GM19351 (cell line): ENCODE measurements at regions not wholly inside any gene's neighbourhood (a gene's known extent, or its start where the extent isn't known, plus 50 kb on each side); places are given as distances from the start of the nearest gene placed in this dataset.

Source experiments
- ATAC-seq: cut with Tn5 transposase; IDR thresholded peaks from one replicate; pipeline ENCODE4 v1.9.1; 2021; ENCODE audit warnings: mild to moderate bottlenecking, moderate library complexity; ENCODE audit not compliant: unreplicated experiment

GRCh38 chr6:133170602-133171001 is 70.6 kb upstream of the EYA4 start:
- no peak for ATAC-seq

- no peak for ATAC-seq
Measured at GRCh38 chr6:133171989-133172604, 69.1 kb upstream of the EYA4 start.

GRCh38 chr6:133173276-133173675 is 67.9 kb upstream of the EYA4 start:
- ATAC-seq = no peak

GRCh38 chr6:133179481-133179880 is 61.7 kb upstream of the EYA4 start:
- no peak for ATAC-seq

GRCh38 chr6:133183691-133184090 is 57.5 kb upstream of the EYA4 start:
- ATAC-seq = no peak

GRCh38 chr6:133184798-133185372 is 56.3 kb upstream of the EYA4 start:
- ATAC-seq = no peak

- no peak for ATAC-seq
Measured at GRCh38 chr6:133185731-133186130, 55.4 kb upstream of the EYA4 start.

- no peak for ATAC-seq
Measured at GRCh38 chr6:133187114-133187513, 54.0 kb upstream of the EYA4 start.

- no peak for ATAC-seq
Measured at GRCh38 chr6:133187657-133188453, 53.3 kb upstream of the EYA4 start.

- ATAC-seq = no peak
Measured at GRCh38 chr6:133190912-133191311, 50.2 kb upstream of the EYA4 start.

- ATAC-seq = no peak
Measured at GRCh38 chr6:133191323-133191722, 49.8 kb upstream of the EYA4 start.
